Effector CD4-positive, alpha-beta T cell (primary cell): ENCODE measurements at regions not wholly inside any gene's neighbourhood (a gene's known extent, or its start where the extent isn't known, plus 50 kb on each side); places are given as distances from the start of the nearest gene placed in this dataset.

Source experiments
- DNase-seq: peaks from one replicate; pipeline ENCODE4 v3.0.0-alpha.2; 2020

DNA sequence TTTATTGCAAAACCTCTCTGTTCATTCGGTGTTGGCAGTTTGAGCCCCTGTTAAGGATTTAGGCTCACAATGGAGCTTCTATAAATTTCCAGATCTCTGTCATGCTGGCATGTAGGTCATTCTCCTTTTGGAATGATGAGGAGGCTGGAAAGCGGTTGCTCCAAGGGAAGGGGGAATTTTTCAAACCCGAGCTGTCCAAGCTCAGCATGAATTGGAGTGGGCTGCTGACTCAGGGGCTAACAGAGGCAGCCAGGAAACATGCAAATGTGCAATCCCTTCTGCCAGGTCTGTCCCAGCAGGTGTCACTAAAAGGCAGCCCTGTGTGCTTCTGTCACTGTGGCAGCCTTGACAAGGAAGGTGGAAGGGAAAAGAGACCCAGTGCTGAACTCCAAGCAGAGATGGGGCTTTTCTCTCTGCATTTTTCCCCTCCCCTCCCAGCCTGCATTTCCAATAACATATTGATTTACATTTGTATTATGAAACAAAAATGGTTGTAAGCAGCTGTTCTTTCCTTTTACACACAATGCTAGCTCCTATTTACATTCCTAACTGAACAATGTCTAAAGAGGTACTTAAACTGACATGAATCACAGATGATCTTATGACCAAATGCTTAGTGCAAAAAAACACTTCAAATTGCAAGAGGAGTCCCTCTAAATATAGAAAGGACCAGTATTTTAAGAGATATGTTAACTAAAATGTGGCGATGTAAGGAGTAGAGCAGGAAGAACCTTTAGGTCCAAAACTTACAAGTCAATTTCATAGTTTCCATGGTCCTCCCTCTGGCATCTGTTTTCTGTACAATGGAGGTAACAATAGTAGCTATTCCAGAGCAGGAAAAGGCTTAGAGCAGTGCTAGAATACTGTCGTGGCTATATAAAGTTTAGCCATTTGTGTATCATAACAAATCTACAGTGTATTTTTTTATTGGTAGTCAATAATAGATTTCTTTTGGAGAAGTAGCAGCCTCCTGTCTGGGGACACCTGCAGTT is 84.5 kb upstream of the ATP10A start:
- DNase-seq = no peak

GRCh38 chr15:25946241-25946805 is 83.2 kb upstream of the ATP10A start:
- no peak for DNase-seq

DNA sequence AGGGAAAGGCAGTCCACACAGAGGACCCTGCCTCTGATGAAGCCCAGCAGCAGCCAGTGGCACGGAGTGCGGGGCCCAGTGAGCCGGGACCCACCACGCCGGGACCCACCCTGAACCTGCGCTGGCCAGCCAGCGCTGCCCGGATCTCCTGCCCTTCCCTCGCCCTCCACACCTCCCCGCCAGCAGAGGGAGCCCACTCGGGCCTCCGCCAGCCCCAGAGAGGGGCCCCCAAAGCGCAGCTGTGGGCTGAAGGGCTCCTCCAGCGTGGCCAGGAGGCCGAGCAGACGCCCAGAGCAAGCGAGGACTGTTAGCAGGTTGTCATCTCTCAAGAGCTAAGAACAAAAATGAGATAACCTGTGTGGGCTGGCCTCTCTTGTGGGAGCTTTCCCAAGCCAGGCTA is 81.3 kb upstream of the ATP10A start:
- no peak for DNase-seq

- DNase-seq = no peak
These were observed 80.7 kb upstream of the ATP10A start for GRCh38 chr15:25943831-25944230.

DNA sequence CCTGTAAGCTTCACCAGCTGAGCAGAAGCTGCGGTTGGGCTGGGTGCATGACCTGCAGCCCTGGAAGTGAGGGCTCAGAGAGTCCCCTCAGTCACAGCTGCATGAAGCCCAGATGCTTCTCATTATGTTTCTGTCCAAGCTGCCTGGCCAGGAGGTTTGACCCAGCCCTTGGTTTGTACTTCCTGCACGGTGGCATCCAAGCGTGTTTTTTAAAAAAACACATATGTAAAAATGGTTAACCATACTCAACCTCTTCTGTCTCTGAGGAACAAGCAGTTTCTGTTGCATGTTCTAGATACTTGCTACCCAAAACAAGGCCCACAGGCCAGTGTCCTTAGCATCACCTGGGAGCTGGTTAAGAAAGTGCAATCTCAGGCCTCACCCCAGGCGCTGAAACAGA is 76.0 kb upstream of the ATP10A start:
- DNase-seq = no peak

- DNase-seq = no peak
These were observed 74.7 kb upstream of the ATP10A start for GRCh38 chr15:25937796-25938195.

DNA sequence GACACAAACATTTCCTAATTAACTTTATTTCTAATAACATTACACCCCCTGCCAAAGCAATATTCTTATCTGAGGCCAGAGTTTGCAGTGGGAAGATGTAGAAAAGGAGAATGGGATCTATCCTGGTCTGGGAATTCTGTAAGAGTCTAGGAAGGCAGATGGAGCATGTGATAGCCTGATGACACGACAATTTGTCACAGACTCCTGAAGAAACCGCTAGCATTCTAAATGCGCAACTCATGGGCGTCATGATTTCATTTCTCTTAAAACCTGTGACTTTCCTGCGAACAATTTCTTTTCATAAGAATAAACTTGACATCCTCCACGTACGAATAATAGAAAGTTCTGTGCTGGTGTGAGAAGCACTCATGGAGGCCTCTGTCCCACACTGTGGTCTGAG is 72.9 kb upstream of the ATP10A start:
- no peak for DNase-seq

DNA sequence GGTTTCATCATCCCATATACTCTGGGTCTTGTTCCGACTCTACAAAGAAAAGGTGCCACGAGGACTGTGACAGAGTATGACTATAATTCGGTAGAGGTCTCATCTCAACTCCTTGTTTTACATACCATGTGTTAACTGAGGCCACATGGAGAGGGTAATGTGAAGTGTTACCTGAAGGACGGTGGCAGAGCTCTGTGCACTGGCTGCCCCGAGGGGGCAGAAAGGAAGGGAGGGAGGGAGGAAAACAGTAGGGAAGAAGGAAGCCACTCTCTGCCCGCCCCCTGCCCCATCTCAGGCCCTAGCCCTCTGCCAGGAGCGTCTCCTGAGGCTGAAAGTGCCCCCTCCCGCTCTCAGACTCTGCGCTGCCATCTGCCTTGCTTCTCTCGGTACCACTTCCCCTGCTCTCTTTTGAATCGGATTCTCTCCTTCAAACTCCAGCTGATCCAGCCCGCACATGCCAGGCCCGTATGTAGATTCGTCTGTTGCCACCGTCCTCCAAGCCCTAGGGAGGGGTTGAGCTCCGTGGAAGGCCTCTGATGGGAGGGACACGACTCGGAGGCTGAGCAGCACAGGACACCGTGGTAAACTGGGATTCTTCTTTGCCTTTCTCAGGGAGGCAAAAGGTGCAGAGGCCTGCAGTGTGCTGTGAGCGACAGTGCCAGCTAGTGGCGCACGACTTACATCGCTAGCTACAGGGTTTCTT is 70.5 kb upstream of the ATP10A start:
- DNase-seq = peak; percentile 54

DNA sequence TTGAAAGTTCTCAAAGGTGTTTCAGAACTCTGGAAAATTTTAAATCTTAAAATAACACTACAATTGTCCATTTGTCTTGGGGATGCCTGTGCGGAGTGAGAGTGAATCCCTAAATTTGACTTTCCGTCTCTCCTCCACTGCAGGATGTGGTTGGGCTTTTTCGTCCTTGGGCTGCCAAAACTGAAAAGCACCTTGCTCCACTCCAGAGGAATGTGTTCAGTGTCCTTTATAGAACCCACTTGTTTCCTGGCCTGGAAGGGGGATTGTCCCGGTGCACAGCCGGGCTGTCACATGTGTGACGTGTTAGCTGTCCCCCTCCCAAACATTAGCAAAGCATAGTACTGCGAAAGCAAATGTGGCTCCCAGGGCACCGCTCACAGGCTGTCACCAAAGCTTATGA is 69.6 kb upstream of the ATP10A start:
- no peak for DNase-seq

DNA sequence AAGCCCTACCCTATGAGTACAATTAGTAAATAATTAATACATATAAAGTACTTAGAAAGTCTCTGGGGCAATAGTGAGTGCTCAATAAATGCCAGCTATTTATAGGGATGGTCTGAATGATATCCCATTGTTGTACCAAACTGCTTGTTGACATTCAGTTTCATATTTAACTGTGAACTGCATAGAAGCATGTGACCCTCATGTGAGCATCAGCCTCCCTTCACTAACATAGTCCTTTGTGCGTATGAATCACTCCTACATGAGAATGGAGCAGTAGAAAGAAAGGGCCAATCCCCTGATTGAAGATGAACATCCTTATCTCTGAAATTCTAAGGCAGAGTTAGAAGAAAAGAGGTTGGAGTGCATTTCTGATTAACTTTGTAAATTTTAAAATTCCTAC is 68.7 kb upstream of the ATP10A start:
- no peak for DNase-seq

DNA sequence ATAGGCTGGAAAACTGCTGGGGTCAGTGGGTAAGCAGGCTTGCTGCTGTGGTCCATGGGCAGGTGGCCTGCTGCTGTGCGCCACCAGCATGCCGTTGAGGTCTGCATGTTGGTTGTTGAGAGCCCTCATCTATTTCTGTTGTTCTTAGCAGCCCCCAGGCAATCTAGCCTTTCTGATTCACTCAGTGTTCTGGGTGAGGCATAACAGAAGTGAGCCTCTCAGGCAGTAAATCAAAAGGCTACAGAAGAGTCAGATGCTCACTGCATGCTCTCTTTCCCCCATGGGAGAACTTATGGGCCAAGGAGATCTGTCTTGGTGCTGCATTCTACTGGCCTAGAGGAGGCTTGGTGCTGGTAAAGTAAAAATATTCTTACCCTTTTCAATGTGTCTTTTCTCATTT is 67.8 kb upstream of the ATP10A start:
- no peak for DNase-seq
